Spinal cord (tissue), 9 donors: ENCODE measurements at regions not wholly inside any gene's neighbourhood (a gene's known extent, or its start where the extent isn't known, plus 50 kb on each side); places are given as distances from the start of the nearest gene placed in this dataset.

Experiments
- DNase-seq, 6 donors: peaks; one replicate each; pipeline versions ENCODE4 v3.0.0 to v3.0.0-alpha.2; 2013 to 2015; ENCODE audit warnings: low spot score in 6 of 6, low read depth in 4 of 6
- H3K27ac ChIP-seq: one replicate; pipeline ENCODE4 v1.5.1; 2013; ENCODE audit warnings: low read depth, low read length, control low read depth
- H3K27me3 ChIP-seq: one replicate; pipeline ENCODE4 v1.6.1; 2013; ENCODE audit warnings: low read length; ENCODE audit not compliant: control insufficient read depth, insufficient read depth
- H3K36me3 ChIP-seq: one replicate; pipeline ENCODE4 v1.6.1; 2013; ENCODE audit warnings: low read length; ENCODE audit not compliant: control insufficient read depth, insufficient read depth
- H3K4me1 ChIP-seq: one replicate; pipeline ENCODE4 v1.6.1; 2013; ENCODE audit warnings: low read length; ENCODE audit not compliant: control insufficient read depth, insufficient read depth
- H3K4me3 ChIP-seq: one replicate; pipeline ENCODE4 v1.5.1; 2013; ENCODE audit warnings: low read depth, low read length, control low read depth
- H3K9me3 ChIP-seq: one replicate; pipeline ENCODE4 v1.6.1; 2013; ENCODE audit warnings: low read length; ENCODE audit not compliant: control insufficient read depth, insufficient read depth
- WGBS: methylation state at CpG from one replicate; pipeline ENCODE4 v1.1.5; 2013; ENCODE audit warnings: missing lambda C conversion rate; ENCODE audit not compliant: insufficient coverage; 5-methylcytosine and 5-hydroxymethylcytosine counted together
- donor health status: healthy.

DNA sequence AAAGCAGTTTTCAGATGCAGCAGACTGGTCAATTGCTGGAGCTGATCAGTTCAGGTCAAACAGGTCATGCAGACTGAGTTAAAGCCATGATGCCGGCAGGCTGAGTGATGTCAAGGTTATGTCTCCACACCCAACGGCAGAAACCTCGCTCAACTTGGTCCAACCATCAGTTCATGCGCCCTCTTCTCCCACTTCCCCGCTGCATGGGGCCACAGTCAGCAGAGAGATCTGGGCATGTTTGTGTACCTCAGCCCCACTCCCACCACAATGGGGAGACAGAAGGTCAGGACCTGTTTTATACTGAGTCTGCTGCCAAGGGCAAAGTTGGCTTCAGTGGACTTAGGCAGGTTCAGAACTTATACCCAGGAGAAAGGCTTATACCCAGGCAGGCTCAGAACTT lies 118.7 kb downstream of the TRIM29 start:
- 77% methylated on average over 5 of the region's 5 CpGs for WGBS
- no peaks in the 10 kb centered on the region for H3K9me3 ChIP-seq
- H3K27ac ChIP-seq = no peak overlapping the region
- H3K36me3 ChIP-seq = no peaks in the 10 kb centered on the region
- no peaks in the 10 kb centered on the region for H3K4me1 ChIP-seq
- H3K4me3 ChIP-seq = no peak overlapping the region
- H3K27me3 ChIP-seq = no peaks in the 10 kb centered on the region
- no peak for DNase-seq

DNA sequence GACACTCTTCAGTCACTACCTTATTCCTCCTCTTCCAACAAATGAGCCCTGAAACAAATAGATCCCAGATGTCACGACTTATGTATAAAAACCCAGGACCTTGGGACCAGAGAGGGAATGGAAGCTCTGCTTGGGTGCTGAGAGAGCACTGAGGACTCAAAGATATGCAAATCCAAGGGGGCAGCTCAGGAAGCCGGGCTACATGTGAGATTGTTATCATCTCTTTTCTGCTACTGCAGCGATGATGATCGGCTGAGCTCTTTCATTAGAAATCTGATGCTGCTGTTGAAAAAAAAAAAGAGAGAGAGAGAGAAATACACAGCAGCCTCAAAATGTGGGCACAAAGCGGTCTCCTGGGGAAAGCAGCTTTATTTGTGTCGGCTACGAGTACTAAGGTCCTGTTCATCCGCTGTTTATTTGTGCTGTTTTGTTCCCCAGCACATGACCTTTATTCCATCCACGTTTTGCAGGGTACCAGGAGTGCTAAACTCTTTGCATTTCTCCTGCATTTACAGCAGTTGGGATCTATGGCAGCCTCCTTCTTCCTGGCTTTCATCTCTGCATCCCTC lies 120.2 kb downstream of the TRIM29 start:
- Histone ChIP-seq H3K9me3 (no peaks in the 10 kb centered on the region), H3K27me3 (peaks cover 3% of the 10 kb centered on the region), H3K27ac (no peak overlapping the region), H3K36me3 (no peaks in the 10 kb centered on the region), H3K4me3 (no peak overlapping the region), H3K4me1 (peaks cover 12% of the 10 kb centered on the region)
- DNase-seq = peak in 2 of 6 donors; percentile 24 to 82
- 8% methylated on average over 7 of the region's 9 CpGs for WGBS

DNA sequence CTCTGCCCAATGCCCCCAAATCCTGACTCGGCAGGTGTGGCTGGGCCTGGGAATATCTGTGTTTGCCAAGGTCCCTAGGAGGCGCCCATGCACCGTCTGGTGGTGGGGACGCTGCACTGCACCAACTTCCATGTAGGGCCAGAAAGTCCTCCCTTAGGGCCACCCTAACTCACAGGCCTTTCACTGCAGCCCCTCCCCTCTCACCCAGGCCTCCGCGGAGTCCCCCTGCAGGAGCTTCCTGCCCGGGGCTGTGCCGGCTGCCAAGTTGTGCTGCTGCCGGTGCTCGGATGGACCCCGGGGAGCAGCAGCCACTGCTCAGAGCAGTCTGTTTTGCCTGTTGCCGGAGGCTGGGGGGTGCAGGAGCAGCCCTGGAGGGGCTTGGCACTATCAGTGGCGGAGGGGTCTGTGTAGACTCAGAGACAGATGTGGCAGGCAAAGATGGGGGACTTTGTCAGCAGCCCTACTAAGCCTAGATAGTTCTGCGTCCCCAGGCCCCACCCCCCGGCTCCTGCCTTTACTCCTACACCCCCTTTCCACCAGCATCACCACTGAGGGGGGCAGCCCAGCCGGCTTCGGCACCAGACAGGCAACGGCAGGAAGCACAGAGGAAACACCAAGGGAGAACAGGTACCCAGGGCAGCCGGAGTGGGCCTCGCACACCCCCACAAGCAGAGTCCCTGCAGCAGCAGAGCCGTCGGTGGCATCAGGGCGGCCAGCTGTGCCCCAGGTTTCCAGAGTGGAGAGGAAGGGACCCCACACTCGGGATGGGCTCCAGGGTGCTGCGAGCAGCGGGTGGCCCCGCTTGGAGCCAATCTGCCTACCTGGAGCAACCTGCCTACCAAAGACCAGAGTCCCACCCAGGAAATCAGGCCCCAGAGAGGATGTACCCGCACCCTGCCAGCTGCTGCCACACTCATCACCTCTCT lies 124.3 kb downstream of the TRIM29 start:
- 43% methylated on average over 28 of the region's 28 CpGs for WGBS

DNA sequence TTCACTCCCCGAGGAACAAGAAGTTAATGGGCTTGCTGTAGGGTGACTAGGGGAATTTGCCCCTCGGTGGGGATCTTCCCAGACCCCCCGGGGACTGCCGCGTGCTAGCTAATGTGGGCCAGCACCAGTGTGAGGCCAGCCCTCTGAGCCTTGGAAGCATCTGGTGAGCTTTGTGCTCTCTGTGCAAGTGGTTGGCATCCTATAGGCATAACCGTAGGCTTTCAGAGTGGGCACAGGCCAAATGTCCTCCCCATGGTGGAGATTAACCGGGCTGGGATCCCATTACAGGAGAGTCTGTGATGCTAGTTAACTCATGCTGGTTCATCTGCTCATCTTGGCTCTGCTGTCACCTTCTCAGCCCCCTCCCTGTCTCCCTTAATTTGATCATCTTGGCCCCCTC lies 125.7 kb downstream of the TRIM29 start:
- no peak overlapping the region for H3K27ac ChIP-seq
- no peak for DNase-seq
- WGBS = 54% methylated on average over 7 of the region's 7 CpGs
- H3K9me3 ChIP-seq = no peaks in the 10 kb centered on the region
- peaks cover 3% of the 10 kb centered on the region for H3K27me3 ChIP-seq
- H3K4me3 ChIP-seq = no peak overlapping the region
- peaks cover 30% of the 10 kb centered on the region for H3K4me1 ChIP-seq
- H3K36me3 ChIP-seq = no peaks in the 10 kb centered on the region

More for the DNA sequence above, 124.3 kb downstream of the TRIM29 start:
- Histone ChIP-seq H3K27ac (no peak overlapping the region), H3K4me3 (no peak overlapping the region), H3K36me3 (no peaks in the 10 kb centered on the region), H3K4me1 (peaks cover 30% of the 10 kb centered on the region), H3K27me3 (peaks cover 3% of the 10 kb centered on the region), H3K9me3 (no peaks in the 10 kb centered on the region)
- peak in 2 of 6 donors; percentile 44 to 70 for DNase-seq

DNA sequence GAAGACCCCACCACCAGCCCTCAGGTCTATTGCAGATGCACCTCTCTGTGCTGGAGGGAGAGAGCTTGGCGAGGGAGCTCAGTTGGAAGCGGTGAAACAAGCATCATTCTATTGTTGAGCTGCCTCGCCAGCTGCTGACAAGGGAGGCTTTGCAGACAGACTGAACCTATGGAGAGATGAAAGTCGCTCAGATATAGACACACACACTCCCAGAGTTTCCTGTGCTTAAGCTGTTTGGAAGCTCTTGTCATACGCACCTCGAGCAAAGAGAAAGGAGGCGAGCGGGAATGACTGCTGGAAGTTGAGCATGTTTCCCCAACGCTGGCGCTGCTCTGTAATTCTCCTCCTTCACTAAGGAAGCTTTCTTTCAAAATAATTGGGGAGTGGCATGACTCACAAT lies 126.1 kb downstream of the TRIM29 start:
- Histone ChIP-seq H3K4me1 (peaks cover 30% of the 10 kb centered on the region), H3K9me3 (no peaks in the 10 kb centered on the region), H3K27me3 (peaks cover 3% of the 10 kb centered on the region), H3K36me3 (no peaks in the 10 kb centered on the region), H3K27ac (no peak overlapping the region), H3K4me3 (no peak overlapping the region)
- WGBS = 56% methylated on average over 6 of the region's 10 CpGs
- DNase-seq = peak in 2 of 6 donors; percentile 25 to 56

DNA sequence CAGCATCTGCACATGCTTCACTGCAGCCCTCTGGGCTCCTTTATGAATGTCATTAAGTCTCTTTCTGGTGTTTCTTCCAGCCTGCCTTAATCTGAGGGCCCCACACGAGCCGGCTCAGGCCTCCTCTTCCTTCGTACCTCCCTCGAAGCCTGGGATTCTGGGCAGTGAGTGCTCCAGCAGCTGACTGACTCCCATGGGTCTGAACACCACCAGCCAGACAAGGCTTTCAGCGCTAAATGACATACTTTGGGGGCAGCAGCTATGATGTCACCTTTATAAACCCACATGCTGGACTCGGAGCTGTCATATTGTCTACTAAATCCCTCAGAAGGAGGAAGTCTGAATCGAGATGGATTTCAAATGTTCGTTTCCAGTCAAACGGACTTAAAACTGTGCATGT lies 127.1 kb downstream of the TRIM29 start:
- H3K9me3 ChIP-seq = no peaks in the 10 kb centered on the region
- H3K4me1 ChIP-seq = peaks cover 30% of the 10 kb centered on the region
- no peak for DNase-seq
- no peak overlapping the region for H3K4me3 ChIP-seq
- H3K27me3 ChIP-seq = peaks cover 3% of the 10 kb centered on the region
- no peak overlapping the region for H3K27ac ChIP-seq
- 90% methylated on average over 9 of the region's 9 CpGs for WGBS
- no peaks in the 10 kb centered on the region for H3K36me3 ChIP-seq

DNA sequence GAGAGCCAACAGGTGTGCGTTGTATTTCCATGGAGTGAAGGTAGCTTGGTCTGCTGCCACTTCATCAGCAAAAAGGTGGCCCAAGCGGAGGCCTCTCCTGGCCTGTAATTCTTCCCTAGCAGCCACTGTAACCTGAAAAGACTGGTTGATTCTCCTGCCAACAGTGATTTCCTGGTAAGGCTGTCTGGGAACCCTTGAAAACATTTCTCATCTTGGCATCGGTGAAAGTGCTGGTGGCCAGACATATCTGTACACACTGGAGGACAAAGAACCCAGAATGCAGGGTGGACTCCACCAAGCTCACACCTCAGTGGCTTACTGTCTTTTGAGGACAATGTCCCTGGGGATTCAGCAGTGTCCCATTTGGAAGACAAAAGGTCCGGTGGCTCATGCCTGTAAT lies 128.0 kb downstream of the TRIM29 start:
- WGBS = 80% methylated on average over 3 of the region's 4 CpGs
- peaks cover 3% of the 10 kb centered on the region for H3K27me3 ChIP-seq

DNA sequence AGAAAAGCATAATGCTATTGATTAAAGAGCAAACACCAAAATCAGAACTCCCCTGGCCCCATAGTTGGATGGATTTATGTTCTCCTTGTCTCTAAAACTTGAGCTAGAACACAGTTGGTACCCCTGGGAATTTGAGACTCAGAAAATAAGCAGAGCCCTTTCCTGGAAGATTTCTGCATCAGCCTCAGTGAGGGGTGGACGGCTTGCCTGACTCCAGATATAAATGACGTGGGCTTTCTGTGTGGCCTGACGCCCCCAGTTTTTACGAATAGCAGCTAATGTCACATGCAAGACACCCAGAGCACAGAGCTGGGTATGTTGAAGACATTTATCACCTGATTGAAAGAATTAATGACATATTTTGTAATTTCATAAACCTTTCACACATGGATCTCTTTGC lies 130.8 kb downstream of the TRIM29 start:
- Histone ChIP-seq H3K36me3 (no peaks in the 10 kb centered on the region), H3K4me3 (no peak overlapping the region), H3K9me3 (no peaks in the 10 kb centered on the region), H3K4me1 (peaks cover 12% of the 10 kb centered on the region), H3K27me3 (peaks cover 2% of the 10 kb centered on the region), H3K27ac (no peak overlapping the region)
- WGBS = 92% methylated on average over 4 of the region's 4 CpGs
- DNase-seq = no peak

More for the DNA sequence above, 128.0 kb downstream of the TRIM29 start:
- no peak overlapping the region for H3K27ac ChIP-seq
- H3K36me3 ChIP-seq = no peaks in the 10 kb centered on the region
- H3K4me1 ChIP-seq = peaks cover 30% of the 10 kb centered on the region
- DNase-seq = no peak
- no peak overlapping the region for H3K4me3 ChIP-seq
- H3K9me3 ChIP-seq = no peaks in the 10 kb centered on the region

DNA sequence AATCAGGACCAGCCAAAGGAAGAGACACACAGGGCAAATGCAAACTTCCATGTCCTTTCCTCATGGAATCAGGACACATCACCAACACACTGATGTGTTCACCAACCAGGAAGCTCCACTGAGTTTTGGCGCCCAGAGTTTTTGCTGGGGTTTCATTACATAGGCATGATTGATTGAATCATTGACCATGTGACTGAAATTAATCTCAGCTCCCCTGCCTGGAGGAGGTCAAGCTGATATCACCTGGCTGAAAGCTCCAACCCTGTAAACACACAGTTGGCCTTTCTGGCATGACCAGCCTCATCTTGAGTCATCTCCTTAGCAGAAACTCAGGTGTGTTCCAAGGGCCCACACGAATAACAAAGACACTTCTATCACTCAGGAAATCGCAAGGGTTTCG lies 133.2 kb downstream of the TRIM29 start:
- H3K36me3 ChIP-seq = no peaks in the 10 kb centered on the region
- no peak for DNase-seq

More for the DNA sequence above, 133.2 kb downstream of the TRIM29 start:
- WGBS = 100% methylated on average over 1 of the region's 4 CpGs
- no peak overlapping the region for H3K27ac ChIP-seq
- peaks cover 6% of the 10 kb centered on the region for H3K4me1 ChIP-seq
- no peak overlapping the region for H3K4me3 ChIP-seq
- peaks cover 2% of the 10 kb centered on the region for H3K27me3 ChIP-seq
- H3K9me3 ChIP-seq = no peaks in the 10 kb centered on the region
